Endothelial cell of umbilical vein (primary cell): ENCODE measurements at regions not wholly inside any gene's neighbourhood (a gene's known extent, or its start where the extent isn't known, plus 50 kb on each side); places are given as distances from the start of the nearest gene placed in this dataset.
"Not testable (repeated sequence)": the region's sequence is repeated elsewhere in the genome, so short reads cannot be mapped to it uniquely, and the experiment has no call there.

Source experiments
- BruUV-seq: library from RNA; stranded (reverse); fragments of 400-500 nt; replicated peaks from 2 replicates; lab custom pipeline; 2021; lab: Mats Ljungman, UMichigan
- CTCF ChIA-PET: fragments of 300-600, 350-600 bp; sonication (Branson Sonifier 250); formaldehyde crosslinking; loops from one replicate; lab custom pipeline; 2021; ENCODE audit warnings: antibody characterized with exemption, inconsistent platforms; lab: Charles Lee
- POLR2A ChIA-PET: fragments of 300-600, 350-600 bp; sonication (Branson Sonifier 250); formaldehyde crosslinking; loops from one replicate; lab custom pipeline; 2021; ENCODE audit warnings: antibody characterized with exemption, inconsistent platforms; lab: Charles Lee
- DNase-seq: peaks from one replicate; pipeline ENCODE4 v3.0.0-alpha.2; 2011; ENCODE audit warnings: low read depth, low spot score
- FAIRE-seq: peaks from 2 replicates; lab custom pipeline; 2011; peaks lifted over from hg19 to GRCh38; lab: Jason Lieb, UNC
- H2AFZ ChIP-seq: 2 replicates; pipeline ENCODE4 v1.6.0; 2012; ENCODE audit warnings: low read depth, low read length, control low read depth, inconsistent platforms
- H3K27ac ChIP-seq: 2 replicates; pipeline ENCODE4 v1.5.1; 2011; ENCODE audit warnings: low read depth, mild to moderate bottlenecking, control low read depth, low read length, moderate library complexity; ENCODE audit not compliant: insufficient read depth
- H3K27me3 ChIP-seq, 2 experiments: 2 replicates each; pipeline versions ENCODE4 v1.6.0 to v1.6.1; 2011; ENCODE audit warnings: low read length in 2 of 2, mixed read lengths in 1 of 2; ENCODE audit not compliant: control insufficient read depth in 2 of 2, insufficient read depth in 2 of 2
- H3K36me3 ChIP-seq, 2 experiments: 2 replicates in 1 of 2; 3 replicates in 1 of 2; pipeline ENCODE4 v1.5.1; 2011; ENCODE audit warnings: low read length in 2 of 2, mild to moderate bottlenecking in 1 of 2, moderate library complexity in 1 of 2; ENCODE audit not compliant: control insufficient read depth in 2 of 2, insufficient read depth in 2 of 2; ENCODE audit errors: extremely low read depth in 1 of 2
- H3K4me1 ChIP-seq: 3 replicates; pipeline ENCODE4 v1.5.1; 2011; ENCODE audit warnings: mild to moderate bottlenecking, low read length; ENCODE audit not compliant: control insufficient read depth, insufficient read depth; ENCODE audit errors: extremely low read depth
- H3K4me2 ChIP-seq: 2 replicates; pipeline ENCODE4 v1.6.1; 2011; ENCODE audit warnings: low read length, control low read depth, mixed read lengths; ENCODE audit not compliant: insufficient read depth
- H3K4me3 ChIP-seq, 3 experiments: fragments of 200-600 bp in 1 of 3; sonication (generic), shearing (Covaris generic) in 1 of 3; replicated peaks in 1 of 3; 2 replicates each; pipeline ENCODE4 v1.5.1; 2011 to 2016; ENCODE audit warnings: control low read depth in 3 of 3, low read length in 3 of 3, mild to moderate bottlenecking in 2 of 3, inconsistent platforms in 1 of 3, low read depth in 1 of 3, moderate library complexity in 1 of 3; ENCODE audit not compliant: insufficient read depth in 1 of 3
- H3K79me2 ChIP-seq: 2 replicates; pipeline ENCODE4 v1.6.0; 2012; ENCODE audit warnings: low read length, inconsistent platforms; ENCODE audit not compliant: control insufficient read depth, insufficient read depth
- H3K9ac ChIP-seq: replicated peaks from 2 replicates; pipeline ENCODE3; 2011; ENCODE audit warnings: low read length, control low read depth; ENCODE audit not compliant: insufficient read depth; ENCODE audit errors: extremely low read depth
- H3K9me1 ChIP-seq: replicated peaks from 3 replicates; pipeline ENCODE4 v1.6.0; 2011; ENCODE audit warnings: mild to moderate bottlenecking, low read length; ENCODE audit not compliant: control insufficient read depth, insufficient read depth; ENCODE audit errors: extremely low read depth
- H3K9me3 ChIP-seq: replicated peaks from 2 replicates; pipeline ENCODE4 v1.5.1; 2012; ENCODE audit warnings: low read length, inconsistent platforms; ENCODE audit not compliant: control insufficient read depth, insufficient read depth
- H4K20me1 ChIP-seq: replicated peaks from 2 replicates; pipeline ENCODE3; 2011; ENCODE audit warnings: mild to moderate bottlenecking, low read length; ENCODE audit not compliant: control insufficient read depth, insufficient read depth; ENCODE audit errors: extremely low read depth
- EZH2 ChIP-seq: IDR thresholded peaks from 2 replicates; pipeline ENCODE4 v1.6.1; 2012; ENCODE audit warnings: borderline replicate concordance, low read depth, mild to moderate bottlenecking, moderate library complexity, low read length, inconsistent platforms; ENCODE audit not compliant: severe bottlenecking
- FOS ChIP-seq: IDR thresholded peaks from 2 replicates; pipeline ENCODE4 v1.6.1; 2011; ENCODE audit warnings: mild to moderate bottlenecking, low read length, moderate library complexity, borderline replicate concordance; ENCODE audit not compliant: insufficient read depth
- GATA2 ChIP-seq: IDR thresholded peaks from 2 replicates; pipeline ENCODE4 v1.7.0; 2011; ENCODE audit warnings: low read depth, mild to moderate bottlenecking, moderate library complexity, mixed read lengths, low read length; ENCODE audit not compliant: insufficient read length, insufficient read depth
- JUN ChIP-seq: IDR thresholded peaks from 2 replicates; pipeline ENCODE4 v1.6.1; 2011; ENCODE audit warnings: borderline replicate concordance, low read depth; ENCODE audit not compliant: insufficient read length, insufficient read depth
- POLR2AphosphoS5 ChIP-seq: IDR thresholded peaks from 2 replicates; pipeline ENCODE4 v1.6.1; 2012; ENCODE audit warnings: low read depth, mild to moderate bottlenecking, control low read depth, low read length, moderate library complexity; ENCODE audit not compliant: insufficient read depth
- dilution Hi-C: fragments of 300-500 bp; cut with MboI; formaldehyde crosslinking; loops from one replicate; pipeline ENCODE4 v1.15.0; 2019; ENCODE audit warnings: low sequenced_read_pairs; ENCODE audit not compliant: extremely low pct_ligation_motif_present
- intact Hi-C: fragments of 100-400 bp; cut with micrococcal nuclease; formaldehyde crosslinking; loops from one replicate; pipeline ENCODE4 v1.10.0; 2022
- TF ChIP-seq, protein P1 (sequence below), 2 donors: IDR thresholded peaks; 1 replicate in 1 of 2; 2 replicates in 1 of 2; pipeline ENCODE4 v1.5.1; 2011; ENCODE audit warnings: low read length in 2 of 2, mild to moderate bottlenecking in 2 of 2, moderate library complexity in 2 of 2, control low read depth in 1 of 2, inconsistent platforms in 1 of 2, low read depth in 1 of 2; ENCODE audit not compliant: insufficient read depth in 1 of 2; ENCODE audit errors: extremely low read depth in 1 of 2

DNA sequence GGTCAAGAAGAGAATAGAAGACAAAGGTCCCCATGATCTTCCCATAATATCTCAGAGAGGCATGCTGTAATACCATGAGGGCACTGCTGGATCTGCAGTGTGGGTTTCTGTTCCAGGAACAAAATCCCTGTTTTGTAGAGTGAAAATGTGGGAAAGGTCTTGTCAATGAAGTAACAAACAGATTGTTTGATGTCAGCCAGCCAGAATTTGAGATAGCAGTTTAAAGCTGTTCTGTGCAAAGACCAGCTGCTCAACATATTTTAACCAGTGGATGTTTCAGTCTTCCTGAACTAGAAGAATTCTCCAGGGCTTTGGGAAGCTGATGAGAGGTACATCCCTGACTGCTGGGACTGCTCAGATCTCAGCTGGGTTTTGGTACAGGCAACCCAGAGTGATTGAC is 1012.5 kb downstream of the DNAJB9 start:
- FAIRE-seq (no peak), DNase-seq (no peak)
- POLR2A ChIA-PET, result no interaction called here
- H3K9ac ChIP-seq, result no peak overlapping the region
- no peak overlapping the region for H3K4me2 ChIP-seq
- intact Hi-C loops, result no loop called here
- H3K9me3 ChIP-seq, result no peaks in the 10 kb centered on the region
- H3K79me2 ChIP-seq, result no peaks in the 10 kb centered on the region
- no peak overlapping the region for H2AFZ ChIP-seq
- no peak overlapping the region for H3K27ac ChIP-seq
- dilution Hi-C loops, result no loop called here
- H3K4me1 ChIP-seq, result no peaks in the 10 kb centered on the region
- no peaks in the 10 kb centered on the region for H3K9me1 ChIP-seq
- TF ChIP-seq EZH2, result no peak
- TF ChIP-seq, protein P1, sequence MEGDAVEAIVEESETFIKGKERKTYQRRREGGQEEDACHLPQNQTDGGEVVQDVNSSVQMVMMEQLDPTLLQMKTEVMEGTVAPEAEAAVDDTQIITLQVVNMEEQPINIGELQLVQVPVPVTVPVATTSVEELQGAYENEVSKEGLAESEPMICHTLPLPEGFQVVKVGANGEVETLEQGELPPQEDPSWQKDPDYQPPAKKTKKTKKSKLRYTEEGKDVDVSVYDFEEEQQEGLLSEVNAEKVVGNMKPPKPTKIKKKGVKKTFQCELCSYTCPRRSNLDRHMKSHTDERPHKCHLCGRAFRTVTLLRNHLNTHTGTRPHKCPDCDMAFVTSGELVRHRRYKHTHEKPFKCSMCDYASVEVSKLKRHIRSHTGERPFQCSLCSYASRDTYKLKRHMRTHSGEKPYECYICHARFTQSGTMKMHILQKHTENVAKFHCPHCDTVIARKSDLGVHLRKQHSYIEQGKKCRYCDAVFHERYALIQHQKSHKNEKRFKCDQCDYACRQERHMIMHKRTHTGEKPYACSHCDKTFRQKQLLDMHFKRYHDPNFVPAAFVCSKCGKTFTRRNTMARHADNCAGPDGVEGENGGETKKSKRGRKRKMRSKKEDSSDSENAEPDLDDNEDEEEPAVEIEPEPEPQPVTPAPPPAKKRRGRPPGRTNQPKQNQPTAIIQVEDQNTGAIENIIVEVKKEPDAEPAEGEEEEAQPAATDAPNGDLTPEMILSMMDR (IDR thresholded peaks at IDR 0.05; ENCODE audit: extremely low read depth in 1 of 2, insufficient read depth in 1 of 2, low read depth in 1 of 2, low read length in 2 of 2), result no peak
- no peak for TF ChIP-seq GATA2
- no peak for TF ChIP-seq FOS
- TF ChIP-seq POLR2AphosphoS5, result no peak
- no peak for TF ChIP-seq JUN
- CTCF ChIA-PET, result interaction anchor here (1.2 kb wide), 1 partner anchor 9 kb away, joined by 3 read pairs; no protein-coding TSS in a partner anchor
- no TSS peak for BruUV-seq
- no peaks in the 10 kb centered on the region for H4K20me1 ChIP-seq
- no peaks in the 10 kb centered on the region for H3K36me3 ChIP-seq
- H3K27me3 ChIP-seq, result no peaks in the 10 kb centered on the region
- H3K4me3 ChIP-seq, result no peak overlapping the region

DNA sequence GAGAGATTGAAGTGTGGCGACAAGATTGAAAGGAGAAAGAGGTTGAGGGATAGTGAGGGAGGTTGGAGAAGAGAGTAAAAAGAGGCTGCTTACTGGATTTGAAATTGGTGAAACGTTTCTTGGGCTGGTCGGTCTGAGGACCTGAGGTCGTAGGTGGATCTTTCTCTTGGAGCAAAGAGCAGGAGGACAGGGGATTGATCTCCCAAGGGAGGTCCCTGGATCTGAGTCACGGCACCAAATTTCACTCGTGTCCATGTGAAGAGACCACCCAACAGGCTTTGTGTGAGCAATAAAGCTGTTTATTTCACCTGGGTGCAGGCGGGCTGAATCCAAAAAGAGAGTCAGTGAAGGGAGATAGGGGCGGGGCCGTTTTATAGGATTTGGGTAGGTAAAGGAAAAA is 1027.3 kb downstream of the DNAJB9 start:
- H3K9me1 ChIP-seq, FAIRE-seq, H3K4me1 ChIP-seq, POLR2A ChIA-PET, H4K20me1 ChIP-seq, BruUV-seq, H2AFZ ChIP-seq, dilution Hi-C loops, H3K27me3 ChIP-seq, H3K9me3 ChIP-seq, H3K4me3 ChIP-seq, H3K36me3 ChIP-seq, CTCF ChIA-PET, H3K4me2 ChIP-seq, intact Hi-C loops, H3K27ac ChIP-seq, H3K9ac ChIP-seq, DNase-seq, H3K79me2 ChIP-seq: not testable (repeated sequence)
